GM12878 (cell line): ENCODE measurements at regions not wholly inside any gene's neighbourhood (a gene's known extent, or its start where the extent isn't known, plus 50 kb on each side); places are given as distances from the start of the nearest gene placed in this dataset.

ENCODE experiments used
- ATAC-seq: fragments of 200-7000 bp; cut with Tn5 transposase; 3 replicates; pipeline ENCODE4 v1.9.1; 2020; ENCODE audit warnings: mild to moderate bottlenecking, moderate library complexity
- BruUV-seq: library from RNA; stranded (reverse); fragments of 400-500 nt; replicated peaks from 2 replicates; lab custom pipeline; 2021; lab: Mats Ljungman, UMichigan
- CTCF ChIA-PET: fragments of 300-600 bp; sonication (Branson Sonifier 250); formaldehyde crosslinking; extraction: SDS; loops from one replicate; lab custom pipeline; 2021; ENCODE audit warnings: inconsistent platforms; lab: Yijun Ruan, JAX
- POLR2A ChIA-PET: fragments of 350-600 bp; formaldehyde crosslinking; extraction: SDS; loops from one replicate; lab custom pipeline; 2021; ENCODE audit warnings: inconsistent platforms; lab: Charles Lee
- RAD21 ChIA-PET: fragments of 300-600 bp; sonication (Branson Sonifier 250); formaldehyde crosslinking; loops from one replicate; lab custom pipeline; 2023; ENCODE audit warnings: antibody characterized with exemption; ENCODE audit not compliant: unreplicated experiment; lab: Charles Lee
- SMC1A ChIA-PET: fragments of 300-600 bp; sonication (Branson Sonifier 250); formaldehyde crosslinking; loops from one replicate; lab custom pipeline; 2023; ENCODE audit not compliant: unreplicated experiment, uncharacterized antibody; lab: Charles Lee
- DNase-seq: peaks from one replicate; pipeline ENCODE4 v3.0.0-alpha.2; 2011; ENCODE audit warnings: low read depth, low spot score
- FAIRE-seq: peaks from 3 replicates; lab custom pipeline; 2011; peaks lifted over from hg19 to GRCh38; lab: Jason Lieb, UNC
- H2AFZ ChIP-seq: 2 replicates; pipeline ENCODE4 v1.6.0; 2011; ENCODE audit warnings: low read depth, low read length, control low read depth; ENCODE audit not compliant: control insufficient read depth
- H3K27ac ChIP-seq: 2 replicates; pipeline ENCODE4 v1.5.1; 2011; ENCODE audit warnings: control low read depth; ENCODE audit not compliant: control insufficient read depth, insufficient read depth
- H3K27me3 ChIP-seq, 2 experiments: replicated peaks in 1 of 2; 2 replicates each; pipeline versions ENCODE4 v1.6.0 to v1.6.1; 2011; ENCODE audit warnings: low read length in 1 of 2; ENCODE audit not compliant: control insufficient read depth in 2 of 2, insufficient read depth in 2 of 2
- H3K36me3 ChIP-seq, 2 experiments: 2 replicates each; pipeline ENCODE4 v1.5.1; 2011; ENCODE audit warnings: low read length in 1 of 2; ENCODE audit not compliant: control insufficient read depth in 2 of 2, insufficient read depth in 2 of 2
- H3K4me1 ChIP-seq: 2 replicates; pipeline ENCODE4 v1.6.1; 2011; ENCODE audit warnings: mild to moderate bottlenecking, low read length, moderate library complexity, mixed read lengths; ENCODE audit not compliant: control insufficient read depth, insufficient read depth
- H3K4me2 ChIP-seq: 2 replicates; pipeline ENCODE4 v1.6.0; 2011; ENCODE audit warnings: control low read depth; ENCODE audit not compliant: control insufficient read depth, insufficient read depth
- H3K4me3 ChIP-seq: fragments of 200-600 bp; sonication (generic); 2 replicates; pipeline ENCODE4 v1.5.1; 2016
- H3K79me2 ChIP-seq: 2 replicates; pipeline ENCODE4 v1.6.0; 2011; ENCODE audit warnings: low read length; ENCODE audit not compliant: control insufficient read depth, insufficient read depth
- H3K9ac ChIP-seq: 2 replicates; pipeline ENCODE4 v1.8.0; 2011; ENCODE audit warnings: low read length, control low read depth, mixed read lengths; ENCODE audit not compliant: control insufficient read depth, insufficient read depth
- H3K9me3 ChIP-seq: replicated peaks from 3 replicates; pipeline ENCODE4 v1.5.1; 2011; ENCODE audit warnings: mild to moderate bottlenecking, low read length; ENCODE audit not compliant: control insufficient read depth, insufficient read depth
- H4K20me1 ChIP-seq: 2 replicates; pipeline ENCODE4 v1.6.0; 2011; ENCODE audit not compliant: control insufficient read depth, insufficient read depth
- CHD1 ChIP-seq: IDR thresholded peaks from 2 replicates; pipeline ENCODE4 v1.6.1; 2012; ENCODE audit warnings: low read depth, low read length, improper control_type of control experiment
- HDAC2 ChIP-seq: fragments of 200-600 bp; sonication (generic); IDR thresholded peaks from 2 replicates; pipeline ENCODE4 v1.6.1; 2017
- LARP7 ChIP-seq: fragments of 450-650 bp; IDR thresholded peaks from 2 replicates; pipeline ENCODE4 v1.6.1; 2017; ENCODE audit warnings: mild to moderate bottlenecking
- NFYB ChIP-seq: IDR thresholded peaks from 2 replicates; pipeline ENCODE4 v1.6.1; 2011; ENCODE audit warnings: low read depth, mild to moderate bottlenecking, low read length, improper control_type of control experiment, moderate library complexity; ENCODE audit not compliant: insufficient read depth
- POLR2A ChIP-seq: IDR thresholded peaks from 2 replicates; pipeline ENCODE4 v1.6.1; 2011; ENCODE audit warnings: low read depth, mild to moderate bottlenecking, low read length
- RAD21 ChIP-seq: IDR thresholded peaks from 2 replicates; pipeline ENCODE4 v1.6.1; 2011; ENCODE audit warnings: mild to moderate bottlenecking, low read depth, low read length, moderate library complexity; ENCODE audit not compliant: insufficient read depth
- RCOR1 ChIP-seq: conservative IDR thresholded peaks from 2 replicates; pipeline ENCODE4 v1.6.1; 2012; ENCODE audit warnings: low read depth, low read length, improper control_type of control experiment
- SKIL ChIP-seq: fragments of 450-650 bp; IDR thresholded peaks from 2 replicates; pipeline ENCODE4 v1.6.1; 2017; ENCODE audit warnings: mild to moderate bottlenecking, low read depth, inconsistent platforms; ENCODE audit not compliant: poor library complexity, severe bottlenecking
- SMARCA5 ChIP-seq: fragments of 450-650 bp; IDR thresholded peaks from 2 replicates; pipeline ENCODE4 v1.6.1; 2017; ENCODE audit warnings: mild to moderate bottlenecking
- SUPT20H ChIP-seq: IDR thresholded peaks from 2 replicates; pipeline ENCODE4 v1.6.1; 2011; ENCODE audit warnings: low read depth, mild to moderate bottlenecking, low read length, moderate library complexity, borderline replicate concordance; ENCODE audit not compliant: control insufficient read depth
- TCF12 ChIP-seq: IDR thresholded peaks from 2 replicates; pipeline ENCODE4 v1.6.1; 2011; ENCODE audit warnings: low read depth, mild to moderate bottlenecking, low read length
- ZBED1 ChIP-seq: IDR thresholded peaks from 2 replicates; pipeline ENCODE4 v1.6.1; 2016; ENCODE audit warnings: borderline replicate concordance
- ZBTB4 ChIP-seq: fragments of 450-650 bp; formaldehyde crosslinking; IDR thresholded peaks from 2 replicates; pipeline ENCODE4 v1.4.0; 2022; ENCODE audit warnings: mild to moderate bottlenecking, moderate library complexity
- ZNF217 ChIP-seq: fragments of 450-650 bp; IDR thresholded peaks from 2 replicates; pipeline ENCODE4 v1.6.1; 2017; ENCODE audit warnings: antibody characterized with exemption, mild to moderate bottlenecking
- ZNF384 ChIP-seq: IDR thresholded peaks from 2 replicates; pipeline ENCODE4 v1.6.1; 2012; ENCODE audit warnings: low read depth, mild to moderate bottlenecking, low read length, improper control_type of control experiment, borderline replicate concordance
- ZSCAN29 ChIP-seq: fragments of 450-650 bp; IDR thresholded peaks from 2 replicates; pipeline ENCODE4 v1.6.1; 2017; ENCODE audit warnings: mild to moderate bottlenecking, moderate library complexity
- WGBS: methylation state at CpG from one replicate; pipeline ENCODE4 v1.1.6; 2016; ENCODE audit warnings: low lambda C conversion rate; ENCODE audit not compliant: insufficient replicate concordance, insufficient coverage; ENCODE audit errors: missing lambda C conversion rate; 5-methylcytosine and 5-hydroxymethylcytosine counted together
- in situ Hi-C: fragments of 300-500 bp; cut with MboI; formaldehyde crosslinking; loops from 9 replicates; pipeline ENCODE4 v1.14.3; 2018; ENCODE audit warnings: mixed read lengths
- intact Hi-C: fragments of 100-400 bp; cut with micrococcal nuclease; formaldehyde crosslinking; loops from one replicate; pipeline ENCODE4 v1.14.2; 2022; ENCODE audit not compliant: unreplicated experiment

- DNase-seq (no peak), ATAC-seq (no peak), FAIRE-seq (no peak)
- no peaks in the 10 kb centered on the region for H3K79me2 ChIP-seq
- H3K4me2 ChIP-seq: no peak overlapping the region
- H3K4me3 ChIP-seq: no peak overlapping the region
- no peaks in the 10 kb centered on the region for H3K4me1 ChIP-seq
- no peak overlapping the region for H3K9ac ChIP-seq
- POLR2A ChIA-PET: no interaction called here
- SMC1A ChIA-PET: no interaction called here
- H3K36me3 ChIP-seq: no peaks in the 10 kb centered on the region
- H3K9me3 ChIP-seq: no peaks in the 10 kb centered on the region; the same call in 2 of the 3 replicates
- no peak overlapping the region for H3K27ac ChIP-seq
- TF ChIP-seq TCF12: no peak
- BruUV-seq: no TSS peak
- H4K20me1 ChIP-seq: no peaks in the 10 kb centered on the region
- in situ Hi-C loops: no loop called here
- 43% methylated on average over 3 of the region's 3 CpGs for WGBS
- RAD21 ChIA-PET: no interaction called here
- intact Hi-C loops: no loop called here
- H3K27me3 ChIP-seq: no peaks in the 10 kb centered on the region
- H2AFZ ChIP-seq: no peak overlapping the region
- CTCF ChIA-PET: no interaction called here
Measured at GRCh38 chr12:25725470-25725869, 172.4 kb upstream of the LMNTD1 start.

- FAIRE-seq: no peak
- RAD21 ChIA-PET: no interaction called here
- WGBS: 0% methylated on average over 1 of the region's 1 CpG
- TF ChIP-seq POLR2A (no peak), RAD21 (no peak), ZNF384 (no peak), ZBTB4 (CRISPR knock-in tag) (no peak), SMARCA5 (no peak), RCOR1 (no peak), ZNF217 (no peak), HDAC2 (no peak), CHD1 (no peak), SUPT20H (no peak), SKIL (no peak), NFYB (no peak), ZSCAN29 (no peak), ZBED1 (no peak), LARP7 (no peak)
Measured at GRCh38 chr12:25725931-25726330, 172.8 kb upstream of the LMNTD1 start.

More at GRCh38 chr12:25725931-25726330, 172.8 kb upstream of the LMNTD1 start:
- ATAC-seq (no peak), DNase-seq (no peak)
- Histone ChIP-seq H3K27me3 (no peaks in the 10 kb centered on the region; a peak in 1 of 4 replicates), H3K36me3 (no peaks in the 10 kb centered on the region), H3K4me2 (no peak overlapping the region), H3K4me3 (no peak overlapping the region), H3K79me2 (no peaks in the 10 kb centered on the region), H2AFZ (no peak overlapping the region), H3K9me3 (no peaks in the 10 kb centered on the region; the same call in 2 of the 3 replicates), H4K20me1 (no peaks in the 10 kb centered on the region), H3K4me1 (no peaks in the 10 kb centered on the region), H3K9ac (no peak overlapping the region), H3K27ac (no peak overlapping the region)
- BruUV-seq: no TSS peak
- in situ Hi-C loops: no loop called here
- POLR2A ChIA-PET: no interaction called here
- SMC1A ChIA-PET: no interaction called here
- intact Hi-C loops: no loop called here
- CTCF ChIA-PET: no interaction called here
